Astrocyte (in vitro differentiated cells and primary cell): ENCODE measurements at regions not wholly inside any gene's neighbourhood (a gene's known extent, or its start where the extent isn't known, plus 50 kb on each side); places are given as distances from the start of the nearest gene placed in this dataset.
A peak's percentile ranks its signal among the peaks of the same experiment; 100 is the strongest.

Experiments
- DNase-seq: peaks from one replicate; pipeline ENCODE4 v3.0.0-alpha.2; 2010; ENCODE audit warnings: low read depth
- FAIRE-seq: peaks from 2 replicates; lab custom pipeline; 2011; peaks lifted over from hg19 to GRCh38; lab: Jason Lieb, UNC
- H2AFZ ChIP-seq: 2 replicates; pipeline ENCODE4 v1.6.0; 2012; ENCODE audit warnings: low read depth, low read length, inconsistent platforms
- H3K27ac ChIP-seq: 2 replicates; pipeline ENCODE4 v1.5.1; 2011; ENCODE audit warnings: low read depth, low read length, inconsistent platforms
- H3K27me3 ChIP-seq: 2 replicates; pipeline ENCODE4 v1.6.0; 2011; ENCODE audit warnings: low read length, inconsistent platforms; ENCODE audit not compliant: insufficient read depth
- H3K36me3 ChIP-seq: 2 replicates; pipeline ENCODE4 v1.5.1; 2011; ENCODE audit warnings: low read length, inconsistent platforms; ENCODE audit not compliant: insufficient read depth
- H3K4me1 ChIP-seq: 2 replicates; pipeline ENCODE4 v1.5.1; 2011; ENCODE audit warnings: low read length, inconsistent platforms; ENCODE audit not compliant: insufficient read depth
- H3K4me2 ChIP-seq: 2 replicates; pipeline ENCODE4 v1.6.0; 2012; ENCODE audit warnings: low read length, inconsistent platforms
- H3K4me3 ChIP-seq: 2 replicates; pipeline ENCODE4 v1.5.1; 2011; ENCODE audit warnings: low read depth, mild to moderate bottlenecking, low read length, inconsistent platforms; ENCODE audit not compliant: insufficient read depth
- H3K79me2 ChIP-seq: 2 replicates; pipeline ENCODE4 v1.6.0; 2012; ENCODE audit warnings: mild to moderate bottlenecking, low read length, inconsistent platforms; ENCODE audit not compliant: insufficient read depth
- H3K9ac ChIP-seq: 2 replicates; pipeline ENCODE4 v1.6.0; 2012; ENCODE audit warnings: mild to moderate bottlenecking, low read length, inconsistent platforms
- H3K9me3 ChIP-seq: 2 replicates; pipeline ENCODE4 v1.5.1; 2012; ENCODE audit warnings: low read depth, mild to moderate bottlenecking, low read length, inconsistent platforms; ENCODE audit not compliant: insufficient read depth
- H4K20me1 ChIP-seq: 2 replicates; pipeline ENCODE4 v1.6.0; 2012; ENCODE audit warnings: low read length, inconsistent platforms; ENCODE audit not compliant: insufficient read depth
- H3K27ac Mint-ChIP-seq: one replicate; pipeline ENCODE4 v1.8.0; 2021; ENCODE audit warnings: mild to moderate bottlenecking, mixed read lengths; ENCODE audit not compliant: unreplicated experiment
- H3K27me3 Mint-ChIP-seq: one replicate; pipeline ENCODE4 v1.8.0; 2021; ENCODE audit warnings: low read depth, mixed read lengths; ENCODE audit not compliant: unreplicated experiment
- H3K36me3 Mint-ChIP-seq: one replicate; pipeline ENCODE4 v1.8.0; 2021; ENCODE audit warnings: low read depth, mixed read lengths; ENCODE audit not compliant: unreplicated experiment
- H3K4me1 Mint-ChIP-seq: one replicate; pipeline ENCODE4 v1.8.0; 2021; ENCODE audit warnings: low read depth, mixed read lengths; ENCODE audit not compliant: unreplicated experiment
- H3K4me3 Mint-ChIP-seq: one replicate; pipeline ENCODE4 v1.8.0; 2021; ENCODE audit warnings: mild to moderate bottlenecking, moderate library complexity, mixed read lengths; ENCODE audit not compliant: unreplicated experiment
- H3K9me3 Mint-ChIP-seq: one replicate; pipeline ENCODE4 v1.8.0; 2021; ENCODE audit warnings: mild to moderate bottlenecking, mixed read lengths; ENCODE audit not compliant: unreplicated experiment
- CTCF ChIP-seq: IDR thresholded peaks from 2 replicates; pipeline ENCODE4 v1.5.1; 2011; ENCODE audit warnings: low read depth, mild to moderate bottlenecking, inconsistent platforms, low read length, moderate library complexity; ENCODE audit not compliant: insufficient read depth
- EZH2 ChIP-seq: IDR thresholded peaks from 2 replicates; pipeline ENCODE4 v1.6.1; 2012; ENCODE audit warnings: mild to moderate bottlenecking, low read length, inconsistent platforms; ENCODE audit not compliant: insufficient read depth

DNA sequence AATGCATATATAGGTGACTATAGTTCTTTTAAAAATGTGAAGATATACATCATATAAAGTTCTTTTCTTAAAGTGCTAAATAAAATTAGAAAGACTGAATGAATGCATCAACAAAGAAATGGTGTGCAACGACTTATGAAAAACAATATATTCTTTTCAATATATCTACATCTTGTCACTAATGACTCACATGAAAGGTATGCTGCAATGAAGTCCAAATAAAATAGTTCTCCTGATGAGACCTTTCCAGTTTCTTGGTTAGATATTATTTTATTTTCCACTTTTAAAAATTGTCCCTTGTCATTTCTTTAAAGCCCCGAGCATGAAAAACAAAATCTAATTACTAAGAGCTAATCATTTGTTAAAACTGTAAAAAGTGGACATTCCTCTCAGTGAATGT, 462.1 kb downstream of the PCDH11X start:
- H3K4me3 ChIP-seq = no peak overlapping the region
- peak; percentile 54 for FAIRE-seq
- no peaks in the 10 kb centered on the region for H4K20me1 ChIP-seq
- TF ChIP-seq EZH2 = no peak
- TF ChIP-seq CTCF = no peak
- H3K27me3 ChIP-seq = no peaks in the 10 kb centered on the region
- no peaks in the 10 kb centered on the region for H3K4me1 ChIP-seq
- H3K27ac Mint-ChIP-seq = no peak overlapping the region
- no peaks in the 10 kb centered on the region for H3K4me1 Mint-ChIP-seq
- H3K9ac ChIP-seq = no peak overlapping the region
- no peak overlapping the region for H3K4me3 Mint-ChIP-seq
- no peaks in the 10 kb centered on the region for H3K9me3 ChIP-seq
- no peak overlapping the region for H2AFZ ChIP-seq
- no peaks in the 10 kb centered on the region for H3K36me3 Mint-ChIP-seq
- H3K79me2 ChIP-seq = no peaks in the 10 kb centered on the region
- peak; percentile 1 for DNase-seq
- H3K27ac ChIP-seq = no peak overlapping the region
- no peaks in the 10 kb centered on the region for H3K9me3 Mint-ChIP-seq
- no peaks in the 10 kb centered on the region for H3K36me3 ChIP-seq
- H3K4me2 ChIP-seq = no peak overlapping the region
- H3K27me3 Mint-ChIP-seq = no peaks in the 10 kb centered on the region

- H3K4me3 Mint-ChIP-seq = no peak overlapping the region
- H2AFZ ChIP-seq = no peak overlapping the region
- no peak overlapping the region for H3K27ac ChIP-seq
- peak overlapping the region; percentile 26 for H3K4me2 ChIP-seq
- TF ChIP-seq EZH2 (no peak), CTCF (no peak)
- H3K27me3 Mint-ChIP-seq = no peaks in the 10 kb centered on the region
- H3K9me3 Mint-ChIP-seq = no peaks in the 10 kb centered on the region
- no peaks in the 10 kb centered on the region for H3K36me3 ChIP-seq
- DNase-seq (peak; percentile 67), FAIRE-seq (peak; percentile 49)
- no peaks in the 10 kb centered on the region for H3K36me3 Mint-ChIP-seq
- H3K9ac ChIP-seq = no peak overlapping the region
- H3K4me3 ChIP-seq = no peak overlapping the region
- no peaks in the 10 kb centered on the region for H3K9me3 ChIP-seq
- H4K20me1 ChIP-seq = no peaks in the 10 kb centered on the region
- H3K4me1 Mint-ChIP-seq = peaks cover 4% of the 10 kb centered on the region
- H3K27ac Mint-ChIP-seq = peak overlapping the region; percentile 4
- H3K4me1 ChIP-seq = no peaks in the 10 kb centered on the region
- no peaks in the 10 kb centered on the region for H3K79me2 ChIP-seq
- H3K27me3 ChIP-seq = no peaks in the 10 kb centered on the region
Observed at GRCh38 chrX:92247076-92247475, 467.9 kb downstream of the PCDH11X start.

GRCh38 chrX:92249125-92249524, 469.9 kb downstream of the PCDH11X start:
- FAIRE-seq (peak; percentile 83), DNase-seq (no peak)
- no peaks in the 10 kb centered on the region for H3K79me2 ChIP-seq
- no peak overlapping the region for H3K4me2 ChIP-seq
- H3K9ac ChIP-seq = no peak overlapping the region
- no peak overlapping the region for H2AFZ ChIP-seq
- H3K4me3 ChIP-seq = no peak overlapping the region
- no peak overlapping the region for H3K4me3 Mint-ChIP-seq
- peaks cover 4% of the 10 kb centered on the region for H3K4me1 Mint-ChIP-seq
- no peaks in the 10 kb centered on the region for H3K27me3 ChIP-seq
- no peak overlapping the region for H3K27ac Mint-ChIP-seq
- no peaks in the 10 kb centered on the region for H3K9me3 ChIP-seq
- no peak overlapping the region for H3K27ac ChIP-seq
- no peaks in the 10 kb centered on the region for H3K36me3 Mint-ChIP-seq
- H3K4me1 ChIP-seq = no peaks in the 10 kb centered on the region
- no peaks in the 10 kb centered on the region for H3K36me3 ChIP-seq
- TF ChIP-seq CTCF (no peak), EZH2 (no peak)
- no peaks in the 10 kb centered on the region for H4K20me1 ChIP-seq
- H3K9me3 Mint-ChIP-seq = peaks cover under 1% of the 10 kb centered on the region
- no peaks in the 10 kb centered on the region for H3K27me3 Mint-ChIP-seq
